ENCODE measurements at regions not wholly inside any gene's neighbourhood (a gene's known extent, or its start where the extent isn't known, plus 50 kb on each side); places are given as distances from the start of the nearest gene placed in this dataset.

- no peak for TF ChIP-seq CTCF (IDR thresholded peaks at IDR 0.05)
- no peak for TF ChIP-seq POLR2A (IDR thresholded peaks at IDR 0.05)
Observed at GRCh38 chr17:12391468-12391867, 274.2 kb upstream of the MYOCD start.
